CD4-positive, alpha-beta T cell treated with Interleukin-12 subunit alpha and Interleukin-12 subunit beta, for 1 hour (primary cell): ENCODE measurements at regions not wholly inside any gene's neighbourhood (a gene's known extent, or its start where the extent isn't known, plus 50 kb on each side); places are given as distances from the start of the nearest gene placed in this dataset.

Experiments
- DNase-seq: peaks from one replicate; pipeline ENCODE4 v3.0.0-alpha.2; 2020

DNA sequence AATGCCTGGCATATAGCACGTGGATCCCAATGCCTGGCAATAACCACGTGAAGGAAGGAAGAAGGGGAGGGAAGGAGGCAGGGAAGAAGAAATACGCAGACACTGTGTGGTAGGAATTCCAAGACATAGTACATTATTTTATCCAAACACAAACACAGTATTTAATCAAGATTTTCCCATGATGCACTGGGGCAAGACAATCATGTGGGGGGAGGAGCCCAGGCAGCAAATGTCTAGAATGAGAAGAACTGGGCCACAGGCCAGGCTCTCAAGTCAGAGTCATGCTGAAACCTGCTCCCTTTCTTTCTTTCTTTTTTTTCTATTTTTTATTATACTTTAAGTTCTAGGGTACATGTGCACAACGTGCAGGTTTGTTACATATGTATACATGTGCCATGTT is 717.9 kb downstream of the UQCRFS1 start:
- DNase-seq = no peak

DNA sequence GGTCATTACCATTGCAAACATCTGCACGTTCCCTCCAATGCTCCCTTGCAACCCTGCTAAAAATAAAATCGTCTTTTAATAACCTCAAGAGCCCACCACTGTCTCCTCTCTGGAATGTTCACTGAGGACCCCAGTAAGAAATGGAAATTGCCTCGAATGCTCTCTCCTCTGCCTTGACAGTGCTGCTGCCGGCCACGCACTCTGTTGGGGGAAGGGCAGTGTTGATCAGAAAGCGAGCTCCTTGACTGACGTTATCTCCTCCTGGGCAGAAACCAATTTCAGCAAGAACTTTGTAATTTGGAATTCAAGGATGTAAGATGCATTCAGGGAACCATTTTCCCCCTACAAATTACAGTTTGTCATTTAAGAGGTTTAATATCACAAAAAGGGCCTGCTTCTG is 718.5 kb downstream of the UQCRFS1 start:
- DNase-seq = no peak

DNA sequence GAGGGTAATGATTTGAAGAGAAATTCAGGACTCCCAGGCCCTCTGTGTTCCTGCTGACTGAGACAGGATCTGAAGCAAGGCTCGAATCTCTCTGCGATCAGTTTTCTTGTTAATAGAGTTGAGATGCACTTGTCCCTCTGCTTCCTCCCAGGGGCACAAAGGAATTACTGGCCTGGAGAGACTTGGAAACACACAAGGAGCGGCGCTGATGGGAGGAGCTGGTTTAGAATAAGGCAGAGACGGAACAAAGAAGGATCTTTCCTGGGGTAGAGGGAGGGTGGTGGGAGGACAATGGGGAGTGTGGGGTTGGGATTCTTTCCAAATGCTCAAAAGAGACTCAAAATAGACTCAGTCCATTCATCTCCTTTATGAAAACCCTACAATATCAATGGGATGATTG is 719.1 kb downstream of the UQCRFS1 start:
- no peak for DNase-seq

DNA sequence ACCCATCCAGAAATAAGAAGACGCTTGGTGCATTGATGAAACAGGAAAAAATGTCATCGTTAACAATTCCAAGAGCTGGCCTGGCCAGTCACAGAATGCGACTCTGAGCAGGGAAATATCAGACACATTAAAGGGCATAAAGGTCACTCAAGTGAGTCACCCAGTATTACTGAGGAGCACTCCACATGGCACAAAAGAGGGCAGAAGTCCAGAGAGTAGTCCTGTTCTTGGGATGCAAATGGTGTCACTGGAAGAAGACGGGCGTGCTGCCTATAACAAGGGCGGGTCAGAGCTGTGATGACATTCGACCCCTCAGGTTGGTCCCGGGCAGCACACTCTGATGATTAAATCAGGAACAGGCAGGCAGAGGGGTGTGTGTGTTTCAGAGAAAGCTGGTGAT is 720.3 kb downstream of the UQCRFS1 start:
- DNase-seq = no peak

DNA sequence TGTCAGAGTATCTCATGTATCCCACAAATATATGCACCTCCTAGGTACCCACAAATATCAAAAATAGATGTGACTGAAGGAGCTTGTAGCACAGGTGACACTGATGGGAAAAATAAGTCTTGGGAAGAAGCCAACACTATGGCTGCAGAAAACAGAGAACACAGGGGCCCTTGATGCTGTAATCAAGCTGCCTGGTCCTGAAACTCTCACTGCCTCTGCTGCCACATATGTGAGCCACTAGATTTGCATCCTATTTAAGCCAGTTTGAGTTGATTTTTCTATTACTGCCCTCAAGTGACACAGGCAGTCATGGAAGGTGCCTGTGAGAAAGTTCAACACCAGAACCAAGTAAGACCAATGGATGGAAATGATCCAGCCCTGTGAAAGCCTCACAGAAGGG is 720.8 kb downstream of the UQCRFS1 start:
- no peak for DNase-seq

DNA sequence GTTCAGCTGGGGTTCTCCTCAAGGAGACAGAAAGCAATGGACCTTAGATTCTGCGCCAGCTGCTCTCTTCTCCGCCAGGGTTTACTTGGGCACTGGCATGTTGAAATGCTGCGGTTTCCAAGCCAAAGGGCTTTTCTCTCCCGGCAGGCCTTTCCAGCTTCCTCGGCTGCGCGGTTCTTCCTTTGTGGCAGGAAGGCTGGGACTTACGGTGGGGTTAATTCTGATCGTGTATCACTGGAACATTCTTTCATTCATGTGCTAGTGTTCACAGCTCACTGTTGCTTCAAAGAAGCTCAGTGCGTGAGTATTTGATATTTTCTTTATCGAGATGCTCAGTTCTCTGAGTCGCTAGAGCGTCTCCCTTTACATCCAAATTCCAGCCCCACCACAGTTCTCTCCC is 723.2 kb downstream of the UQCRFS1 start:
- no peak for DNase-seq

DNA sequence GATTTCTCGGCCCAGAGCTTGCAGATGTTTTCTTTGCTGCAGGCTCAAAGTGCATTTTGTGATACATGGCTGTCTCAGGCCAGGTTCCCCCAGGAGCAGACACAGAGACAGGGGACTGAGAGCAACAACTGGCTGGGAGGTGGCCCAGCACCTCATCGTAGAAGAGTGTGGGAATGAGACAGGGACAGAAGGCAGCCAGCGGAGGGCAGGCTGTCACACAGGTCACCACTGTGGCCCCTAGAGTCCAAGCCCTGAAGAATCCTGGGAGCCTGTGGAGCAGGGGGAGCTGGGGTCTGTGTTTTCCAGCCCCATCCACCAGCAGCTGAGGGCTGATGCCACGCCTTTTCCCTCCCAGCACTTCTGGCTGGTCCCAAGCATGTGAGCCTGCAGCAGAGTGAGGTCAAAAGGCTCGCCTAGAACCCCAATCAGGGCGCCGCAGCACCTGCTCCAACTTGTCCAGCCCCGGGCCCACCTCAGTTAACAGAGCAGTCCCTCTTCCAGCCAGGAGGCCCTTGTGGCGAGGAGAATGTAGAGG is 723.8 kb downstream of the UQCRFS1 start:
- DNase-seq = no peak

DNA sequence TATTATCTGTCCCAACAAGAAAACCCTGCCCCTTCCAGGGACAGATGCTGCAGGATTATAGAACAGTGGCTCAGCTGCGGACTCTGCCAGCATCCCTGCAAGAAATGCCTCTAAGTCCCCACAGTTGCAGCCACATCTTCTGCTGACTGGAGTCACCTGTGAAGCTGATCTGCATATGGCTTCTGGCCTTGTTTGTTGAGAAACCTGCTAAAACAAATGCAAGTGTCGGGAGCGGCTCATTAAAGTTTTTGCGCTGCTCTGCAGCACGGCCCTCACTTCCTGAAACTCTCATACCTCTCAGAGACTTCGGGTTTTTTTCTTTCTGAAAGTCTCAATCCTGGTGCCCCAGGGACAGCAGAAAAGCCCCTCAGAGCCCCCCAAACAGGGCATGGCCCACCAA is 725.0 kb downstream of the UQCRFS1 start:
- DNase-seq = no peak

DNA sequence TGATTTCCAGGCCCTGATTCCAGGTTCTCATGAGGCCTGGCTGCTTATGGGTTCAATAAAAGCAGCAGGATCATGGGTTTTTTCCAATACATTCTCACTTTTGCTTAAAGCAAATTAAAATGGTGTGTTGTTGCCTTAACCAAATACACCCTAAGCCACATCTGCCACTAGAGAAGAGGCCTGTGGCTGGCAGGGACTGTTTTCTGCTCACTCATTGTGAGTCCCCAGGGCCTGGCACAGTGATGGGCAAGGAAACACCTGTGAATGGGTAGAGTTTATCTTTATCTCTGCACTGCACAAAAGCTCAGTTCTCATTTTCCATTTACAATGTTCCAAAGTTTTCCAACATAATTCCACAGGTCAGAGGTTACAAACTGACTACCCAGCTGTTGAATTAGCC is 726.0 kb downstream of the UQCRFS1 start:
- DNase-seq = no peak

DNA sequence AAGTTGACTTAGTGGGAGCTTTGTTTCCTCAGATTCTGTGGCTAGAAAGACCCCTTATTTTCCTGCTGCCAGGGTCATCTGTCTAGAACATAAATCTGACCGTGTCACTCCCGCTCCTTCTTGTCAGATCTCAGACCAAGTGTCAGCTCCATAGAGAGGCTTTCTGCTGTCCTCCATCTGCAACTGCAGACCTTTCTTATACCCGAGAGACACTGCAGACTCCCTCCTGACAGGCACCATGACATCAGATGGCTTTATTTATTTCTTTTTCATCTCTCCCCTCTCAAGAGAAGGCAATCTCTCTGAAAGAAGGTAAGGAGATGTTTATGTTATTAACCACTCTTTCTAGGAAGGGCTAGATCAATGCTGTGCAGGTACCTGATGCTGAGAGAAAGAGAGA is 726.5 kb downstream of the UQCRFS1 start:
- no peak for DNase-seq

DNA sequence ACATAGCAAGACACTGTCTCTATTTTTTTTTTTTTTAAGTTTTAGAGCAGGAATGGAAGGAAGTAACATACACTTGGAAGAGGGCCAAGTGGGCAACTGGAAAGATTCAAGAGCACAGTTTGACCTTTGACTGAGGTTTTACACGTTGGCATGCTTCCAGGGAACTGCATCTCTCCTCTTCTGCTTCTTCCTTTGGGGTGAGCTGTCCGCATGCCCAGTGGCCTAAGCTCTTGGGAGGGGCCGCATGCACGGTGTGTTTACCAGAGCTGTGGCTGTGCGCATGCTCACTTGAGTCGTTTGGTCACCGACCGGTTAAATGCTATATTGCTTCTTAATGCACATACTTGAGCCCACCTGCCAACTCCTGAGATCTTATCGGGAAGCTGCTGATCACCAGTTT is 727.7 kb downstream of the UQCRFS1 start:
- DNase-seq = no peak

DNA sequence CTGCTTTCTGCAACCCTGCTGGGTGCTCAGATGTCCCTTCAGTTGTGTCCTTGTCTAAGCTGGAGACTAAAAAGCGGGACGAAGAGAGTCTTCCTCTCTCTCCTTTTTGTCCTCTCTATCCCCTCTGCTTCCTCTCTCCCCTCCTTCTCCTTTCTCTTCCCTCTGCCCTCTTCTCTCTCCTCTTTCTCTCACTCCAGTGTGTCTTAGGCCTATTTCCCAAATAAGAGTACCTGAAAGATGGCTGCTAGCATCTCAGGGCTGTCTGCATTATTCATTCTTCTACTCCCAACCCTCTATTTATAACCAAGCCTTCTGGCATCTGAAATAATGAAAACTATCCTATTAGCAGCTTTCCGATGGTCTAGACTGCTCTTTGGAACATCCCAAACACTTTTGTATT is 729.8 kb downstream of the UQCRFS1 start:
- no peak for DNase-seq

DNA sequence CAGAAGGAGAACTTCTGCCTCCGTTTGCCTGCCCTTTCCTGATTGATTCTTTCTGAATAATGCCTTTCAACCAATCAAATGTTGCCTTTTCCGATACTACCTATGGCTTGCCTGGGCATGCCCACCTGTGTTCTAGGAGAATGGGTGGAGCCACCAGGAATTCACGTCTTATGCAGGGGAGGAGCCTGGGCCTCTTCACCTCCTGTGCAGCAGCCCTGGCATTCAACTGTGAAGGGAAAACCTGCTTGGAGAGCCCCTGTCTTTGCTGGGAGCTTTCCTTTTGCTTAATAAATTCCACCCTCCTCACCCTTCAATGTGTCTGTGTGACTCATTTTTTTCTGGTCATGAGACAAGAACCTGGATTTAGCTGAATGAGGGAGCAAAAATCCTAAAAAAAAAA is 730.7 kb downstream of the UQCRFS1 start:
- DNase-seq = no peak

DNA sequence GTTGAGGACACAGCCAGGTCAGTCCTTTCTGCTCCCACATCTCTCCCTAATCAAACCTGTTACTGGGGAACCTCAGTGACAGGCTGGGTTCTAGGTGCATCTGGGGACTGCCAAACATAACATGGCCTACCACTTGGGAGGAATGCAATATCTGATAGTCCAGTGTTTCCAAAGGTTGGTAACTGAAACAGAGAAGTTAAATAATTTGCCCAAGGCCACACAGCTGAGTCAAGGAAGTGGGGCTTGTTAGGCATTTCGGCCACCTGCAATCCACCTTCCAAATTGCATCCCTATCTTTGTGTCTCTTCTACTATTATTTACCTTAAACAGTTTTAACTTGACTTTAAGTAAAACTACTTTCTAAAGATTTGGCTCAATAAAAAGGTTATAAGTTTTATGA is 731.3 kb downstream of the UQCRFS1 start:
- no peak for DNase-seq

DNA sequence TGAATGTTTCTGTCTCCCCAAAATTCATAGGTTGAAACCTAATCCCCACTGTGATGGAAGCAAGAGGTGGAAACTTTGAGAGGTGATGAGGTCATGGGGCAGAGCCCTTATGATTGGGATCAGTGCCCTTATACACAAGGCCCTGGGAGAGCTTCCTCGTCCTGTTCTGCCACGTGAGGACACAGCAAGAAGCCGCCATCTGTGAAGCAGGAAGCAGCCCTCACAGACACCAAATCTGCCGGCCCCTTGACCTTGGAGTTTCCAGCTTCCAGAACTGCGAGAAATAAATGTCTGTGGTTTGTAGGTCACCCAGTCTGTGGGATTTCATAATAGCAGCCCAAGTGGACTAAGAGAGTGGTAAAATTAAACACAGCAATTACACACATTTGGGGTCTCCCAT is 737.4 kb downstream of the UQCRFS1 start:
- DNase-seq = no peak

DNA sequence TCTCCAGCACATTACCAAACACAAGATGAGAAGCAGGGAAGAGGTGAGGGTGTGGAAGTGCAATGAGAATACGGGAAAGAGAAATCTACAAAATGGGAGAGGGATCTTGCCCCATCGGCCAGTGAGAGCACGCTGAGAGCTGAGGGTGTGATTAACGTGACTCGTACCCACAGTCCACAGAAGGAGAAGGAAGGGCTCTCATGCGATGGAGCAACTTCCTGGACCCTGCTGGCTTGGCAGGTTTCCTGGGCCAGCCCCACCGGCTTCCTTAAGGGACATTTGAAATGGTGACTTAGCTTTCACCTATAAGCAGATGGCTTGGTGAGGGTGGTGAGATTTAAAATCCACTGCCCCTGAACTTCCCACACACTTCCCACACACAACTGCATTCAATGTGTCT is 740.1 kb downstream of the UQCRFS1 start:
- DNase-seq = no peak

DNA sequence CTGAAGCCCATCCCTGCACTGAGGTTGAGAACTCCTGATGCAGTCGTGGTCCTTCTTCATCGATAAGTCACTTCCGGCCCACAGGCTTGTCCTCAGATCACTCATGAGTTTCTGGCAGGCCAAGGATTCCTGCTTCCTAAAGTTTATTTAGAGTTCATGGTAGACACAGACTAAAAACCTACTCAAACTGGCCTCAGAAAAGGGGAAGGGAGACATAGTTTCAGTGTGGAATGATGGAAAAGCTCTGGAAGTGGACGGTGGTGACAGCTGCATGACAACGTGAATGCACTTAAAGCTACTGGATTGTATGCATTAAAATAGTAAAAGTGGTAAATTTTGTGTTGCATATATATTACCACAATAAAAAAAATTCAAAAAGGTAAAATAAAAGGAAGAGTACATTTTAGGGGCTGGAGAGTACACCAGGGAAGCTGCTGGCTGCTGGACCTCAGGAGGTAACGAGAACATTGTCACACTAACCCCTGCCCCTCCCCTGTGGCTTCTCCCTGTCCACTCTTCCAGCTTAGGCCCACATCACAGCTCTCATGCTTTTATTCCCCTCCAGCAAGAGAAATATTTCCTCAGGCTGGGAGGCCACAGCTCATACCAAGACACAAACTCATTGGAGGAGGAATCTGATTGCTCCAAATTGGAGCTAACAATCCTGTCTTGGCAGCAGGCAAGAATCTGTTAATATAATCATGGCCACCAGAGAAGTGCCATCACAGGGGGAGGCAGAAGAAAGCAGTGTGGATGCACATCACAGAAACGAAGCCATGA is 741.0 kb downstream of the UQCRFS1 start:
- DNase-seq = no peak

DNA sequence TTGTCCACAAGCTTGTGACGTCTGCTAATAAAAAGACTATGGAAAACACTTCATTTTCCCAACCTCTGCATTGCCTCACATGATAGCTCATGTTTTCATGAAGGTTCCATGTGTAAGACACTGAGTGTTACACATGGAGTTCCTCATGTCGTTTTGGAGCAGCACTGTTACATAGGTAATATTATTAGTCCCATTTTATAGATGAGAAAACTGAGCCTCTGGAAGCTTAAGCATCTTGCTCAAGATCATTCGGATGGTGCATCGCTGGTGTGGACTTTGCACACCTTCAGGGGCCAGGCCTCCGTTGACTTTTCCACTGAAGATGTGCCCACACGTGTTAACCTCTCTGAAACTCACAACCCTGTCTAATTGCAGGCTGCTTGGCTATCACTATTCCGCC is 743.4 kb downstream of the UQCRFS1 start:
- no peak for DNase-seq

DNA sequence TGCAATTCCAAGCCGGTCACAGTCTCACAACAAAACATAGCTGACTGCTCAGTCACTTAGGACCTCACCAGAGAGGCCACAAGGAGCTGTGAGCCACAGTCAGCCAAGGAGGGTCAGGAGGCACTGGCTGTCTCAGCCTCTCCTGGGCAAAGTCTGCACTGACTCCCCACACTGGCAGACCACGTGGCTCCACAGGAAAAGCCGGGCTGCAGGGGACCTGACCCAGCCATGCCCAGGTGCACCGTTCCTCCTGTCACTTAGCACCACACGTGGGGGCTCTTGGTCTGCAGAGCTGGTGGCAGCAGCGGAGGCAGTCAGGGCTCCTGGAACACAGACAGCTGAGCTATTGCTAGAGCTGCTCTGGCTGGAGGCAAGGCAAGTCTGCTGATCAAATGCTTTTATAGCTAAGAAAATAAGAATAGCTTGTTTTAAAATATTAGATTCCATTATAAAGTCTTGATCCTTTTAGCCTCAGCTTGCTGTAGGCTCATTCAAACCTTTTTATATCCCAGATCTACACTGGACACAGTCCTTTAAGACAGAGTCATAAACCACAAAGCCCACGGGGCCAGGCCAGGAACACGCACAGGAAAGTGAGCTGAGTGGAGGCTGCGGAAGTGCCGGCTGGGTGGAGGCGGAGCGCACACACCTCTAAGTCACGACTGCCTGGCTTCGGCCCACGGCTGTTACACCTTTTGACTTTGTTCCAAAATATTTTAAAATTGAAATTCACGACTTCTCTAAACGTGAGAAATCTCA is 744.1 kb downstream of the UQCRFS1 start:
- DNase-seq = no peak

DNA sequence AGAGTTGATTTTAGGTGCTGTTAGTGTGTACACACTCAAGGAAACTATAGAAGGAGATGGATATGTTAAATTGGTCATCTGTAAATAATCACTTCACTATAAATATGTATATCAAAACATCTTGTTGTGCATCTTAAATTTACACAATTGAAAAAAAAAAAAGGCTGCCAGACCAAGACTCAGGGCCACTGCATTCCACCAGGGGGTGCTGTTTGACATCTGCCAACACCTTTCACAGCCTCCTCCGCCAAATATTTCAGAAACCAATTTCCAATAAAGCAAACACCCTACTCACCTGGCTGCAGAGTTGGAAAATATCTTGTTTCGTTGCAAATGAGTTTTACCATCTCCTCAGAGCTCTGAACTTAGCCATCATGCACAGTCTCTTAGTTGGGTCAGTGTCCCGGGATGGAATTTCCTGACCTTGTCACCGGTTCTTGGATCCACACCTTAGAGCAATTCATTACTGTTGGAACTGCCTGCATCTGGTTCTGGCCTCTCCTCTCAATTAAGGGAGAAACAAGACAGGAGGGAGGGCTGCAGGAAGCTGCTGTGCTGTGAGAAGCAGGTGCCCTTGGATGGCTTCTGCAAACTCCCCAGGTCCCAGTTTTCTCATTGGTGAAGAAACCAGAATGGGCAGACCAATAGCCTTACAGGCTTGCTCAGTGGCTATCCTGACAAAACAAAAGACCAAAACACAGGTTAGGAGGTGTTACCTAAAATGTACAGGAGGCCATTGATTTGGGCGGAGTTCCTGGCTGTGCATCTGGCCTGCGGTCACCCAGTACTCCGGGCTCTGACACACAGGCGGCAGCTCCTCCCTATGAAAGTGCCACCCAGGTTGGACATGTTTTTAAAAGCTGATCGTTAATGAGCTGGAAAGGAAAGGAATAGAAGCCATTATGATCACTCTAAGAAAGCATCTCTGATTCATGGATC is 746.6 kb downstream of the UQCRFS1 start:
- peak; percentile 51 for DNase-seq

DNA sequence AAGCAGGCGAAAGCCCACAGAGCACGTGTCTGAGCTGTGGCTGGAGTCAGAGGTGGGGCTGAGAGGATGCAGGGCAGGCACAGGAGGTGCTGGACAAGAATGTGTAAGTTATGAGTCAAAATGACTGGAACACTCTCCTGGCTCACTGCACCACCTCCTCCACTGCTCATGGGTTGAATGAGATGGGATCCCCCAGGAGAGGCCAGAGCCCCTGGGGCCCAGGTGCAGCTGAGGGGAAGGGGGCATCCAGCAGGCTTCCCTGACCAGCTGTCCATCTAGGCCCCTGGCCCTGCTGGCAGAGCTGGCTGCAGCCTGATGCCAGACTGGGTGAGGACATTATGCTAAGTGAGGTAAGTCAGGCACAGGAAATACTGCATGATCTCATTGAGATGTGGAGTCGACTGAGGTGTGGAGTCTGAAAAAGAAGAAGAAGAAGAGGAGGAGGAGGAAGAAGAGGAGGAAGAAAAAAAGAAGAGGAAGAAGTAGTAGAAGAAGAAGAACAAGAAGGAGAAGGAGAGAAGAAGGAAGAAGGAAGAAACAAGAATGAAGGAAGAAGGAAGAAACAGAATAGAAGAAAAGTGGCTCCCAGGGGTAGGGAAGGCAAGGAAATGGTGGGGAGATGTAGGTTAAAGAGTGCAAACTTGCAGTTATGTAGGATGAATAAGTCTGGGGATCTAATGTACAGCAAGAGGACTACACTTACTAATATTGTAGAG is 747.4 kb downstream of the UQCRFS1 start:
- DNase-seq = no peak

DNA sequence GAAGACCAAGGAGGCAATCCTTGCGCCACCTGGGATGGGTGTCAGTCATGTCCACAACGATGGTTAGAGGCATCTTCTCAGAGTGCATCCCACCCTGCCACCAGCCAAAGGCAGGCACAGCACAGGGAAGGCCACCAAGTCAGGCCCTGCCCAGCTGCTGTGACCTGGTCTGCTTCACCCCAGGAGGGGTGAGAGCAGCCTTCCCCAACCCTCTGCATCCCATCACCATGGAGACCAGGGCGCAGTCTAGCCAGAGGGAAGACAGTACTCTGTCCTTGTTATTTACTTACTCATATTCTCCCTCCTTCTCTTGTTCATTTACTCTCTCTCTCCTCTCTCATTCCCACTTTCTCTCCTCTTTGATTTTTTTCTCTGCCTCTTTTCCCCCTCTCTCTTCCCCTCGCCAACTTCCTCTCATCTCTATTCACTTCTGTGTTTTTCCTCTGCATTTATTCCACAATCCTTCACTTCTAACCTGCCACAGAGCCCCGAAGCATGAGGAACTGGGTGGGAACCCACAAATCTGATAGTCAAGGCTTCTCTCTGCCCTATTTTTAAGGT is 749.4 kb downstream of the UQCRFS1 start:
- DNase-seq = no peak
